ENCODE measurements at regions not wholly inside any gene's neighbourhood (a gene's known extent, or its start where the extent isn't known, plus 50 kb on each side); places are given as distances from the start of the nearest gene placed in this dataset.
"Not testable (repeated sequence)": the region's sequence is repeated elsewhere in the genome, so short reads cannot be mapped to it uniquely, and the experiment has no call there.

DNA sequence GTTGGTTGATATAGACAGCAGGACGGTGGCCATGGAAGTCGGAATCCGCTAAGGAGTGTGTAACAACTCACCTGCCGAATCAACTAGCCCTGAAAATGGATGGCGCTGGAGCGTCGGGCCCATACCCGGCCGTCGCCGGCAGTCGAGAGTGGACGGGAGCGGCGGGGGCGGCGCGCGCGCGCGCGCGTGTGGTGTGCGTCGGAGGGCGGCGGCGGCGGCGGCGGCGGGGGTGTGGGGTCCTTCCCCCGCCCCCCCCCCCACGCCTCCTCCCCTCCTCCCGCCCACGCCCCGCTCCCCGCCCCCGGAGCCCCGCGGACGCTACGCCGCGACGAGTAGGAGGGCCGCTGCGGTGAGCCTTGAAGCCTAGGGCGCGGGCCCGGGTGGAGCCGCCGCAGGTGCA is 2078.3 kb upstream of the TPTE start:
- TF ChIP-seq, protein P1, sequence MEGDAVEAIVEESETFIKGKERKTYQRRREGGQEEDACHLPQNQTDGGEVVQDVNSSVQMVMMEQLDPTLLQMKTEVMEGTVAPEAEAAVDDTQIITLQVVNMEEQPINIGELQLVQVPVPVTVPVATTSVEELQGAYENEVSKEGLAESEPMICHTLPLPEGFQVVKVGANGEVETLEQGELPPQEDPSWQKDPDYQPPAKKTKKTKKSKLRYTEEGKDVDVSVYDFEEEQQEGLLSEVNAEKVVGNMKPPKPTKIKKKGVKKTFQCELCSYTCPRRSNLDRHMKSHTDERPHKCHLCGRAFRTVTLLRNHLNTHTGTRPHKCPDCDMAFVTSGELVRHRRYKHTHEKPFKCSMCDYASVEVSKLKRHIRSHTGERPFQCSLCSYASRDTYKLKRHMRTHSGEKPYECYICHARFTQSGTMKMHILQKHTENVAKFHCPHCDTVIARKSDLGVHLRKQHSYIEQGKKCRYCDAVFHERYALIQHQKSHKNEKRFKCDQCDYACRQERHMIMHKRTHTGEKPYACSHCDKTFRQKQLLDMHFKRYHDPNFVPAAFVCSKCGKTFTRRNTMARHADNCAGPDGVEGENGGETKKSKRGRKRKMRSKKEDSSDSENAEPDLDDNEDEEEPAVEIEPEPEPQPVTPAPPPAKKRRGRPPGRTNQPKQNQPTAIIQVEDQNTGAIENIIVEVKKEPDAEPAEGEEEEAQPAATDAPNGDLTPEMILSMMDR (conservative IDR thresholded peaks at IDR 0.05): not testable (repeated sequence)
- not testable (repeated sequence) for TF ChIP-seq EZH2 (IDR thresholded peaks at IDR 0.05; ENCODE audit: low read depth)
